WTC11 (cell line): ENCODE measurements at regions not wholly inside any gene's neighbourhood (a gene's known extent, or its start where the extent isn't known, plus 50 kb on each side); places are given as distances from the start of the nearest gene placed in this dataset.

Experiments
- ATAC-seq: fragments of 200-7000 bp; cut with Tn5 transposase; 2 replicates; pipeline ENCODE4 v1.10.0; 2021; ENCODE audit warnings: mild to moderate bottlenecking, moderate library complexity
- CTCF ChIA-PET: fragments of 300-600 bp; sonication (Branson Sonifier 250); formaldehyde crosslinking; loops from one replicate; lab custom pipeline; 2021; ENCODE audit warnings: antibody characterized with exemption; lab: Charles Lee
- POLR2A ChIA-PET: fragments of 350-600 bp; sonication (Branson Sonifier 250); formaldehyde crosslinking; loops from one replicate; lab custom pipeline; 2021; ENCODE audit warnings: antibody characterized with exemption; lab: Charles Lee
- DNase-seq: peaks from one replicate; pipeline ENCODE4 v3.0.0; 2021; ENCODE audit warnings: low spot score
- H3K27ac Mint-ChIP-seq: 2 replicates; pipeline ENCODE4 v1.8.0; 2021; ENCODE audit warnings: mixed read lengths
- H3K27me3 Mint-ChIP-seq: 2 replicates; pipeline ENCODE4 v1.8.0; 2021; ENCODE audit warnings: low read depth, mild to moderate bottlenecking, moderate library complexity, mixed read lengths
- H3K36me3 Mint-ChIP-seq: 2 replicates; pipeline ENCODE4 v1.8.0; 2021; ENCODE audit warnings: mixed read lengths
- H3K4me1 Mint-ChIP-seq: 2 replicates; pipeline ENCODE4 v1.8.0; 2022; ENCODE audit warnings: mixed read lengths
- H3K4me3 Mint-ChIP-seq: 2 replicates; pipeline ENCODE4 v1.8.0; 2021; ENCODE audit warnings: mild to moderate bottlenecking, moderate library complexity, mixed read lengths
- H3K9me3 Mint-ChIP-seq: 2 replicates; pipeline ENCODE4 v1.8.0; 2021; ENCODE audit warnings: mixed read lengths
- ATF1 ChIP-seq: sonication (generic); formaldehyde crosslinking; IDR thresholded peaks from 2 replicates; pipeline ENCODE4 v1.8.1; 2023; ENCODE audit warnings: mild to moderate bottlenecking, moderate library complexity, missing genetic modification reagents
- E2F4 ChIP-seq: sonication (generic); formaldehyde crosslinking; IDR thresholded peaks from 2 replicates; pipeline ENCODE4 v1.8.1; 2022; ENCODE audit warnings: low read depth, mild to moderate bottlenecking, moderate library complexity, missing genetic modification reagents, borderline replicate concordance
- ELF4 ChIP-seq: sonication (generic); formaldehyde crosslinking; IDR thresholded peaks from 2 replicates; pipeline ENCODE4 v1.8.1; 2022; ENCODE audit warnings: low read depth, mild to moderate bottlenecking, moderate library complexity, missing genetic modification reagents
- FOXJ3 ChIP-seq: sonication (generic); formaldehyde crosslinking; IDR thresholded peaks from 2 replicates; pipeline ENCODE4 v1.9.0; 2021; ENCODE audit warnings: missing genetic modification reagents, mild to moderate bottlenecking, borderline replicate concordance
- FOXP1 ChIP-seq: sonication (generic); formaldehyde crosslinking; IDR thresholded peaks from 2 replicates; pipeline ENCODE4 v1.8.0; 2022; ENCODE audit warnings: missing genetic modification reagents, mild to moderate bottlenecking, moderate library complexity, borderline replicate concordance
- HMGA2 ChIP-seq: fragments of 250-450 bp; sonication (Bioruptor Pico); IDR thresholded peaks from 2 replicates; pipeline ENCODE4 v1.4.0; 2021; ENCODE audit warnings: mild to moderate bottlenecking, moderate library complexity
- HMGXB4 ChIP-seq: sonication (generic); formaldehyde crosslinking; IDR thresholded peaks from 2 replicates; pipeline ENCODE4 v1.8.1; 2023; ENCODE audit warnings: mild to moderate bottlenecking, moderate library complexity, missing genetic modification reagents
- MLX ChIP-seq: sonication (generic); formaldehyde crosslinking; IDR thresholded peaks from 2 replicates; pipeline ENCODE4 v1.8.1; 2023; ENCODE audit warnings: mild to moderate bottlenecking, missing genetic modification reagents, moderate library complexity
- NR2C2 ChIP-seq: sonication (generic); formaldehyde crosslinking; IDR thresholded peaks from 2 replicates; pipeline ENCODE4 v1.8.0; 2022; ENCODE audit warnings: mild to moderate bottlenecking, missing genetic modification reagents
- SP1 ChIP-seq: sonication (generic); formaldehyde crosslinking; conservative IDR thresholded peaks from 2 replicates; pipeline ENCODE4 v1.8.1; 2022; ENCODE audit warnings: missing genetic modification reagents
- TCF7 ChIP-seq: sonication (generic); formaldehyde crosslinking; IDR thresholded peaks from 2 replicates; pipeline ENCODE4 v1.8.0; 2022; ENCODE audit warnings: mild to moderate bottlenecking, low read depth, missing genetic modification reagents, moderate library complexity
- TEAD4 ChIP-seq: sonication (generic); formaldehyde crosslinking; IDR thresholded peaks from 2 replicates; pipeline ENCODE4 v1.8.0; 2022; ENCODE audit warnings: mild to moderate bottlenecking, missing genetic modification reagents
- TP53 ChIP-seq: sonication (generic); formaldehyde crosslinking; IDR thresholded peaks from 2 replicates; pipeline ENCODE4 v1.8.1; 2023; ENCODE audit warnings: mild to moderate bottlenecking, missing genetic modification reagents
- USF2 ChIP-seq: sonication (generic); formaldehyde crosslinking; IDR thresholded peaks from 2 replicates; pipeline ENCODE4 v1.8.1; 2023; ENCODE audit warnings: mild to moderate bottlenecking, missing genetic modification reagents, moderate library complexity
- ZMAT4 ChIP-seq: fragments of 250-450 bp; sonication (Bioruptor Pico); IDR thresholded peaks from 2 replicates; pipeline ENCODE4 v1.9.0; 2021; ENCODE audit warnings: mild to moderate bottlenecking
- ZNF138 ChIP-seq: sonication (generic); formaldehyde crosslinking; conservative IDR thresholded peaks from 2 replicates; pipeline ENCODE4 v1.8.1; 2022; ENCODE audit warnings: mild to moderate bottlenecking, moderate library complexity, missing genetic modification reagents
- ZNF232 ChIP-seq: sonication (generic); formaldehyde crosslinking; IDR thresholded peaks from 2 replicates; pipeline ENCODE4 v1.8.0; 2022; ENCODE audit warnings: mild to moderate bottlenecking, missing genetic modification reagents
- ZNF263 ChIP-seq: sonication (generic); formaldehyde crosslinking; IDR thresholded peaks from 2 replicates; pipeline ENCODE4 v1.8.1; 2022; ENCODE audit warnings: low read depth, mild to moderate bottlenecking, moderate library complexity, missing genetic modification reagents
- ZNF416 ChIP-seq: fragments of 250-450 bp; sonication (Bioruptor Pico); IDR thresholded peaks from 2 replicates; pipeline ENCODE4 v1.9.0; 2021; ENCODE audit warnings: mild to moderate bottlenecking, inconsistent platforms
- ZNF423 ChIP-seq: fragments of 250-450 bp; sonication (Bioruptor Pico); IDR thresholded peaks from 2 replicates; pipeline ENCODE4 v2.1.2; 2022; ENCODE audit warnings: mild to moderate bottlenecking, moderate library complexity

GRCh38 chr16:8113843-8114242, 476.5 kb downstream of the TMEM114 start:
- DNase-seq: no peak
- no peak overlapping the region for H3K27ac Mint-ChIP-seq

GRCh38 chr16:8110572-8111514, 479.5 kb downstream of the TMEM114 start:
- ATAC-seq: no peak

More at GRCh38 chr16:8113843-8114242, 476.5 kb downstream of the TMEM114 start:
- TF ChIP-seq SP1 (CRISPR knock-in tag): no peak
- no peak for TF ChIP-seq FOXJ3 (CRISPR knock-in tag)
- Mint-ChIP-seq H3K4me1 (no peaks in the 10 kb centered on the region), H3K36me3 (peaks cover 68% of the 10 kb centered on the region), H3K9me3 (peaks cover 70% of the 10 kb centered on the region), H3K27me3 (peaks cover 15% of the 10 kb centered on the region), H3K4me3 (no peak overlapping the region)
- ChIA-PET CTCF (no interaction called here), POLR2A (no interaction called here)
- no peak for ATAC-seq

More at GRCh38 chr16:8110572-8111514, 479.5 kb downstream of the TMEM114 start:
- H3K4me1 Mint-ChIP-seq: no peaks in the 10 kb centered on the region
- peaks cover 16% of the 10 kb centered on the region for H3K27me3 Mint-ChIP-seq
- ChIA-PET CTCF (no interaction called here), POLR2A (no interaction called here)
- DNase-seq: no peak
- H3K36me3 Mint-ChIP-seq: peaks cover 60% of the 10 kb centered on the region
- TF ChIP-seq ZNF138: no peak
- no peak for TF ChIP-seq ZNF232
- no peak for TF ChIP-seq ZNF423
- no peak for TF ChIP-seq HMGXB4 (CRISPR knock-in tag)
- no peak for TF ChIP-seq ZNF416 (CRISPR knock-in tag)
- TF ChIP-seq TCF7 (CRISPR knock-in tag): no peak
- no peak for TF ChIP-seq E2F4 (CRISPR knock-in tag)
- TF ChIP-seq HMGA2 (CRISPR knock-in tag): no peak
- TF ChIP-seq ATF1 (CRISPR knock-in tag): no peak
- no peak for TF ChIP-seq MLX
- no peak for TF ChIP-seq ZMAT4 (CRISPR knock-in tag)
- TF ChIP-seq NR2C2: no peak
- TF ChIP-seq USF2: no peak
- TF ChIP-seq FOXP1 (CRISPR knock-in tag): no peak
- TF ChIP-seq ELF4 (CRISPR knock-in tag): no peak
- no peak for TF ChIP-seq SP1 (CRISPR knock-in tag)
- TF ChIP-seq TP53 (CRISPR knock-in tag): no peak
- TF ChIP-seq TEAD4: no peak
- TF ChIP-seq ZNF263 (CRISPR knock-in tag): no peak
- H3K27ac Mint-ChIP-seq: no peak overlapping the region
- peaks cover 62% of the 10 kb centered on the region for H3K9me3 Mint-ChIP-seq
- no peak overlapping the region for H3K4me3 Mint-ChIP-seq
